Eye (tissue), 1 donor: ENCODE measurements at regions not wholly inside any gene's neighbourhood (a gene's known extent, or its start where the extent isn't known, plus 50 kb on each side); places are given as distances from the start of the nearest gene placed in this dataset.
"Not testable (repeated sequence)": the region's sequence is repeated elsewhere in the genome, so short reads cannot be mapped to it uniquely, and the experiment has no call there.

Experiments used
- DNase-seq: peaks from one replicate; pipeline ENCODE4 v3.0.0-alpha.2; 2015

- not testable (repeated sequence) for DNase-seq
Observed at GRCh38 chr1:117314951-117315350, 52.3 kb upstream of the MAN1A2 start.

- DNase-seq, result no peak
Observed at GRCh38 chr1:117313555-117313954, 53.7 kb upstream of the MAN1A2 start.

GRCh38 chr1:117312453-117313138 lies 54.7 kb upstream of the MAN1A2 start:
- no peak for DNase-seq

- no peak for DNase-seq
Observed at GRCh38 chr1:117308311-117308916, 58.8 kb upstream of the MAN1A2 start.

- DNase-seq, result no peak
Observed at GRCh38 chr1:117301901-117302300, 65.3 kb upstream of the MAN1A2 start.

- not testable (repeated sequence) for DNase-seq
Observed at GRCh38 chr1:117300183-117300582, 67.1 kb upstream of the MAN1A2 start.

GRCh38 chr1:117295001-117295400 lies 72.2 kb upstream of the MAN1A2 start:
- DNase-seq, result no peak

GRCh38 chr1:117290890-117291289 lies 76.4 kb upstream of the MAN1A2 start:
- DNase-seq, result no peak

- DNase-seq, result no peak
Observed at GRCh38 chr1:117289316-117289870, 77.9 kb upstream of the MAN1A2 start.

GRCh38 chr1:117286562-117286961 lies 75.8 kb upstream of the VTCN1 start:
- DNase-seq, result no peak

- DNase-seq, result no peak
Observed at GRCh38 chr1:117286145-117286544, 75.4 kb upstream of the VTCN1 start.

- DNase-seq, result peak; percentile 86
Observed at GRCh38 chr1:117284399-117285215, 73.9 kb upstream of the VTCN1 start.

- DNase-seq, result no peak
Observed at GRCh38 chr1:117278531-117278930, 67.8 kb upstream of the VTCN1 start.

GRCh38 chr1:117275055-117275454 lies 64.3 kb upstream of the VTCN1 start:
- DNase-seq, result no peak

- no peak for DNase-seq
Observed at GRCh38 chr1:117271959-117272358, 61.2 kb upstream of the VTCN1 start.

GRCh38 chr1:117271129-117271528 lies 60.4 kb upstream of the VTCN1 start:
- no peak for DNase-seq

GRCh38 chr1:117270679-117271078 lies 60.0 kb upstream of the VTCN1 start:
- DNase-seq, result no peak

GRCh38 chr1:117268535-117269455 lies 58.1 kb upstream of the VTCN1 start:
- peak; percentile 61 for DNase-seq

- DNase-seq, result no peak
Observed at GRCh38 chr1:117267232-117267774, 56.6 kb upstream of the VTCN1 start.

- no peak for DNase-seq
Observed at GRCh38 chr1:117262976-117263375, 52.2 kb upstream of the VTCN1 start.

- DNase-seq, result no peak
Observed at GRCh38 chr1:117261424-117261785, 50.7 kb upstream of the VTCN1 start.

- no peak for DNase-seq
Observed at GRCh38 chr1:117260761-117261423, 50.2 kb upstream of the VTCN1 start.
